NCI-H2029 treated with DMSO at 0.1 percent for 48 hours (cell line): ENCODE measurements at regions not wholly inside any gene's neighbourhood (a gene's known extent, or its start where the extent isn't known, plus 50 kb on each side); places are given as distances from the start of the nearest gene placed in this dataset.
"Not testable (repeated sequence)": the region's sequence is repeated elsewhere in the genome, so short reads cannot be mapped to it uniquely, and the experiment has no call there.

ENCODE experiments used
- DNase-seq: peaks from one replicate; lab custom pipeline; 2025; lab: John Stamatoyannopoulos, UW

GRCh38 chr6:26799903-26800633 is 140.5 kb upstream of the ZNF322 start:
- not testable (repeated sequence) for DNase-seq

- DNase-seq: not testable (repeated sequence)
These were observed 144.2 kb upstream of the ZNF322 start for GRCh38 chr6:26803762-26804161.

GRCh38 chr6:26811486-26812116 is 152.1 kb upstream of the ZNF322 start:
- not testable (repeated sequence) for DNase-seq

- DNase-seq: not testable (repeated sequence)
These were observed 159.2 kb upstream of the ZNF322 start for GRCh38 chr6:26818640-26819225.

GRCh38 chr6:26827965-26828364 is 168.4 kb upstream of the ZNF322 start:
- DNase-seq: not testable (repeated sequence)

- not testable (repeated sequence) for DNase-seq
These were observed 169.9 kb upstream of the ZNF322 start for GRCh38 chr6:26829480-26829879.

GRCh38 chr6:26830992-26831391 is 171.4 kb upstream of the ZNF322 start:
- not testable (repeated sequence) for DNase-seq

- not testable (repeated sequence) for DNase-seq
These were observed 176.2 kb upstream of the ZNF322 start for GRCh38 chr6:26835707-26836106.

GRCh38 chr6:26836657-26837056 is 177.1 kb upstream of the ZNF322 start:
- DNase-seq: not testable (repeated sequence)

- DNase-seq: not testable (repeated sequence)
These were observed 185.3 kb upstream of the ZNF322 start for GRCh38 chr6:26844823-26845222.

- not testable (repeated sequence) for DNase-seq
These were observed 197.7 kb upstream of the ZNF322 start for GRCh38 chr6:26857289-26857688.

GRCh38 chr6:26859067-26859770 is 199.7 kb upstream of the ZNF322 start:
- not testable (repeated sequence) for DNase-seq

- not testable (repeated sequence) for DNase-seq
These were observed 200.2 kb upstream of the ZNF322 start for GRCh38 chr6:26859771-26860163.

GRCh38 chr6:26861913-26862312 is 202.4 kb upstream of the ZNF322 start:
- DNase-seq: not testable (repeated sequence)

GRCh38 chr6:26863641-26864040 is 204.1 kb upstream of the ZNF322 start:
- DNase-seq: not testable (repeated sequence)

GRCh38 chr6:26898785-26899184 is 239.2 kb upstream of the ZNF322 start:
- not testable (repeated sequence) for DNase-seq

GRCh38 chr6:26924206-26924605 is 264.7 kb upstream of the ZNF322 start:
- not testable (repeated sequence) for DNase-seq

- DNase-seq: not testable (repeated sequence)
These were observed 268.6 kb upstream of the ZNF322 start for GRCh38 chr6:26928190-26928589.

GRCh38 chr6:26937258-26937657 is 277.7 kb upstream of the ZNF322 start:
- not testable (repeated sequence) for DNase-seq

- not testable (repeated sequence) for DNase-seq
These were observed 291.7 kb upstream of the ZNF322 start for GRCh38 chr6:26951211-26951610.

- DNase-seq: peak; percentile 73
These were observed 291.4 kb upstream of the PRSS16 start for GRCh38 chr6:26956078-26956600.

- peak; percentile 26 for DNase-seq
These were observed 290.8 kb upstream of the PRSS16 start for GRCh38 chr6:26956601-26957184.
